Stimulated activated naive CD8-positive, alpha-beta T cell treated with anti-CD3 and anti-CD28 coated beads, Interleukin-15, Interleukin-2, amounts not matched to agents 100 ng/mL and 50 ng/mL, for 24 hours (primary cell): ENCODE measurements at regions not wholly inside any gene's neighbourhood (a gene's known extent, or its start where the extent isn't known, plus 50 kb on each side); places are given as distances from the start of the nearest gene placed in this dataset.

Source experiments
- H3K27ac Mint-ChIP-seq: one replicate; pipeline ENCODE4 v1.8.0; 2021; ENCODE audit warnings: mild to moderate bottlenecking, mixed read lengths
- H3K27me3 Mint-ChIP-seq: one replicate; pipeline ENCODE4 v1.8.0; 2021; ENCODE audit warnings: mixed read lengths
- H3K36me3 Mint-ChIP-seq: one replicate; pipeline ENCODE4 v1.8.0; 2021; ENCODE audit warnings: low read depth, mixed read lengths
- H3K4me1 Mint-ChIP-seq: one replicate; pipeline ENCODE4 v1.8.0; 2021; ENCODE audit warnings: low read depth, mixed read lengths
- H3K4me3 Mint-ChIP-seq: one replicate; pipeline ENCODE4 v1.8.0; 2021; ENCODE audit warnings: mild to moderate bottlenecking, mixed read lengths
- H3K9me3 Mint-ChIP-seq: one replicate; pipeline ENCODE4 v1.8.0; 2021; ENCODE audit warnings: mixed read lengths

GRCh38 chr11:110774138-110775014, 62.1 kb upstream of the ARHGAP20 start:
- no peaks in the 10 kb centered on the region for H3K36me3 Mint-ChIP-seq

GRCh38 chr11:110773442-110773841, 61.2 kb upstream of the ARHGAP20 start:
- H3K9me3 Mint-ChIP-seq, result peaks cover 2% of the 10 kb centered on the region
- no peaks in the 10 kb centered on the region for H3K27me3 Mint-ChIP-seq
- no peaks in the 10 kb centered on the region for H3K36me3 Mint-ChIP-seq
- no peak overlapping the region for H3K4me3 Mint-ChIP-seq
- no peak overlapping the region for H3K27ac Mint-ChIP-seq
- peaks cover 4% of the 10 kb centered on the region for H3K4me1 Mint-ChIP-seq

More at GRCh38 chr11:110774138-110775014, 62.1 kb upstream of the ARHGAP20 start:
- Mint-ChIP-seq H3K27ac (no peak overlapping the region), H3K9me3 (peaks cover 6% of the 10 kb centered on the region), H3K4me1 (peaks cover 2% of the 10 kb centered on the region), H3K27me3 (no peaks in the 10 kb centered on the region), H3K4me3 (no peak overlapping the region)

DNA sequence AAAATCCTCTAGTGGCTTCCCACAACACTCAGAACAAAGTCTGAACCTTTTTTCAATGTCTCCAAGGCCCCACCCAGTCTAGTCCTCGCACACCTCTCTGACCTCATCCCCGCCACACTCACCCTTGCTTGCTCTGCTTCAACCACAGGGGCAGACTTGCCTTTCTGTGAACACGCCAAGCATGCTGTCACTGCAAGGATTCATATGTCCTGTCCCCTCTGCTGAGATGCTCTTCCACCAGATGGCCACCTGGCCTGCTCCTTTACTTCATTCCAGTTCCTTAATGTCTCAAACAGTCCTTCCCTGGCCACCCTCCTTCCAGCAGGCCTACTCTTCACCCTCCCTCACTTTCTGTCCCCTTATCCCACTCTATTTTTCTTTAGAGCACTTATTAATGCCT, 60.6 kb upstream of the ARHGAP20 start:
- H3K27ac Mint-ChIP-seq, result no peak overlapping the region
- peaks cover 4% of the 10 kb centered on the region for H3K4me1 Mint-ChIP-seq
- no peak overlapping the region for H3K4me3 Mint-ChIP-seq
- H3K27me3 Mint-ChIP-seq, result peaks cover 4% of the 10 kb centered on the region
- H3K9me3 Mint-ChIP-seq, result no peaks in the 10 kb centered on the region
- no peaks in the 10 kb centered on the region for H3K36me3 Mint-ChIP-seq

- H3K9me3 Mint-ChIP-seq, result no peaks in the 10 kb centered on the region
- no peak overlapping the region for H3K27ac Mint-ChIP-seq
- H3K36me3 Mint-ChIP-seq, result no peaks in the 10 kb centered on the region
- H3K4me3 Mint-ChIP-seq, result no peak overlapping the region
- peaks cover 13% of the 10 kb centered on the region for H3K27me3 Mint-ChIP-seq
- peaks cover 4% of the 10 kb centered on the region for H3K4me1 Mint-ChIP-seq
These were observed 54.1 kb upstream of the ARHGAP20 start for GRCh38 chr11:110766316-110766715.

DNA sequence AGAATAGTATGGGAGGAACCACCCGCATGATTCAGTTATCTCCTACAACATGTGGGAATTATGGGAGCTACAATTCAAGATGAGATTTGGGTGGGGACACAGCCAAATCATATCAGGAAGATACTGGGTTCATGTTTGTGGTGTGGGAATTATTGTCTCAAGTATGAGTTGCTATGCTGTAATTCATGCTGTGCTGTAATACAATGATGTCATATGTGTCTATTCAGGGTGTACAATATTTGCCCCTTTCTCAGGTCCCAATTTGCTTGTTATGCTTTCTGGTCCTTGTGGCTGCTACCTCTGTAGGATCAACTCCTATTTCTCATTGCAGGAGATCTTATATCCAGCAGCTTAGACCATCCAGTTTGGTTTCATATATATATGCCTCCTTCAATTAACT, 52.2 kb upstream of the ARHGAP20 start:
- H3K9me3 Mint-ChIP-seq, result no peaks in the 10 kb centered on the region
- peaks cover 2% of the 10 kb centered on the region for H3K4me1 Mint-ChIP-seq
- no peak overlapping the region for H3K4me3 Mint-ChIP-seq
- peaks cover 13% of the 10 kb centered on the region for H3K27me3 Mint-ChIP-seq
- H3K27ac Mint-ChIP-seq, result no peak overlapping the region
- H3K36me3 Mint-ChIP-seq, result no peaks in the 10 kb centered on the region

GRCh38 chr11:110763249-110764011, 51.2 kb upstream of the ARHGAP20 start:
- Mint-ChIP-seq H3K27me3 (peaks cover 13% of the 10 kb centered on the region), H3K27ac (no peak overlapping the region), H3K4me1 (no peaks in the 10 kb centered on the region), H3K36me3 (no peaks in the 10 kb centered on the region), H3K9me3 (no peaks in the 10 kb centered on the region), H3K4me3 (no peak overlapping the region)

DNA sequence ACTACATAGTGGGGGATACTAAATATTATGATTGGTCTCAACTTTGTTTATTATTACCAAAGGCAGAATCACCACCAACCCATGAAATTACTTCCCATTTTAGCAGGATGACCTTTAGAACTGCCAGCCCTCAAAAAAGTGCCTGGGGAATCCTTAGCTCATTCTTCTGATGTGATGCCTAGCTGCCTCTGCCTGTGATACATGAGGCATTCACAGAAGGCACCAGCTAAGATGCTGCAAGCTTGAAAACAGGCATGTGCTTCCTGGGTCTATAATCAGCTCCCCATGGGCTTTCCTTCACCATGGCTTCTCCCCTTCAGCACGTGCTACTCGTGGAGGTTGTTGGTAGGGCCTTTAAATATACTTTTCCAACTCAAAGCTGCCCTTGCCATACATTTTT, 50.4 kb upstream of the ARHGAP20 start:
- Mint-ChIP-seq H3K36me3 (no peaks in the 10 kb centered on the region), H3K27me3 (peaks cover 9% of the 10 kb centered on the region), H3K4me1 (no peaks in the 10 kb centered on the region), H3K27ac (no peak overlapping the region), H3K4me3 (no peak overlapping the region), H3K9me3 (no peaks in the 10 kb centered on the region)
